Adrenal gland (tissue), 5 donors: ENCODE measurements at regions not wholly inside any gene's neighbourhood (a gene's known extent, or its start where the extent isn't known, plus 50 kb on each side); places are given as distances from the start of the nearest gene placed in this dataset.

Experiments used
- POLR2A ChIP-seq, 2 donors: fragments of 450-650 bp; IDR thresholded peaks; one replicate each; pipeline ENCODE4 v1.6.1; 2017; ENCODE audit warnings: antibody characterized with exemption in 2 of 2, mild to moderate bottlenecking in 2 of 2, moderate library complexity in 1 of 2
- TF ChIP-seq, protein P1 (sequence below), 6 experiments: fragments of 450-650 bp in 4 of 6; fragments of 200-600 bp in 2 of 6; sonication (generic) in 1 of 6; IDR thresholded peaks; 1 replicate in 5 of 6; 2 replicates in 1 of 6; pipeline versions ENCODE4 v1.5.1 to v1.8.0; 2016 to 2021; ENCODE audit warnings: antibody characterized with exemption in 6 of 6, mild to moderate bottlenecking in 2 of 6, moderate library complexity in 1 of 6
- donor health status: DM: no; HTN: no; CAD: no.

- TF ChIP-seq, protein P1, sequence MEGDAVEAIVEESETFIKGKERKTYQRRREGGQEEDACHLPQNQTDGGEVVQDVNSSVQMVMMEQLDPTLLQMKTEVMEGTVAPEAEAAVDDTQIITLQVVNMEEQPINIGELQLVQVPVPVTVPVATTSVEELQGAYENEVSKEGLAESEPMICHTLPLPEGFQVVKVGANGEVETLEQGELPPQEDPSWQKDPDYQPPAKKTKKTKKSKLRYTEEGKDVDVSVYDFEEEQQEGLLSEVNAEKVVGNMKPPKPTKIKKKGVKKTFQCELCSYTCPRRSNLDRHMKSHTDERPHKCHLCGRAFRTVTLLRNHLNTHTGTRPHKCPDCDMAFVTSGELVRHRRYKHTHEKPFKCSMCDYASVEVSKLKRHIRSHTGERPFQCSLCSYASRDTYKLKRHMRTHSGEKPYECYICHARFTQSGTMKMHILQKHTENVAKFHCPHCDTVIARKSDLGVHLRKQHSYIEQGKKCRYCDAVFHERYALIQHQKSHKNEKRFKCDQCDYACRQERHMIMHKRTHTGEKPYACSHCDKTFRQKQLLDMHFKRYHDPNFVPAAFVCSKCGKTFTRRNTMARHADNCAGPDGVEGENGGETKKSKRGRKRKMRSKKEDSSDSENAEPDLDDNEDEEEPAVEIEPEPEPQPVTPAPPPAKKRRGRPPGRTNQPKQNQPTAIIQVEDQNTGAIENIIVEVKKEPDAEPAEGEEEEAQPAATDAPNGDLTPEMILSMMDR (IDR thresholded peaks at IDR 0.05): no peak
- TF ChIP-seq POLR2A (IDR thresholded peaks at IDR 0.05): no peak
Observed at GRCh38 chr2:201983174-201983573, 50.5 kb upstream of the FZD7 start.
